HCT116 (cell line): ENCODE measurements at regions not wholly inside any gene's neighbourhood (a gene's known extent, or its start where the extent isn't known, plus 50 kb on each side); places are given as distances from the start of the nearest gene placed in this dataset.

ENCODE experiments used
- ATAC-seq: fragments of 200-7000 bp; cut with Tn5 transposase; 2 replicates; pipeline ENCODE4 v1.9.1; 2020; ENCODE audit warnings: mild to moderate bottlenecking, moderate library complexity
- BruUV-seq: library from RNA; stranded (reverse); fragments of 400-500 nt; replicated peaks from 2 replicates; lab custom pipeline; 2021; lab: Mats Ljungman, UMichigan
- CTCF ChIA-PET: fragments of 300-600 bp; sonication (Branson Sonifier 250); formaldehyde crosslinking; loops from one replicate; lab custom pipeline; 2021; ENCODE audit warnings: antibody characterized with exemption; lab: Charles Lee
- POLR2A ChIA-PET: fragments of 300-600, 350-600 bp; sonication (Branson Sonifier 250); formaldehyde crosslinking; loops from one replicate; lab custom pipeline; 2021; ENCODE audit warnings: antibody characterized with exemption; lab: Charles Lee
- RAD21 ChIA-PET, 2 experiments: fragments of 300-600 bp; sonication (Branson Sonifier 250); formaldehyde crosslinking; loops; one replicate each; lab custom pipeline; 2023; ENCODE audit warnings: low total read pairs in 2 of 2; ENCODE audit not compliant: uncharacterized antibody in 2 of 2, unreplicated experiment in 2 of 2, low non-redundant PET in 1 of 2; lab: Charles Lee
- DNase-seq: peaks from one replicate; pipeline ENCODE4 v3.0.0-alpha.2; 2010; ENCODE audit warnings: low read depth, low spot score
- H2AFZ ChIP-seq: fragments of 200-600 bp; shearing (Covaris generic), sonication (generic); 2 replicates; pipeline ENCODE4 v1.6.1; 2017; ENCODE audit warnings: low read depth, mixed run types, mixed read lengths, antibody characterized with exemption, low read length; ENCODE audit not compliant: poor library complexity, severe bottlenecking
- H3K27ac ChIP-seq: 2 replicates; pipeline ENCODE4 v1.5.1; 2012; ENCODE audit warnings: low read depth, low read length
- H3K27me3 ChIP-seq: fragments of 200-600 bp; sonication (generic); 2 replicates; pipeline ENCODE4 v1.6.1; 2016; ENCODE audit warnings: mixed run types, low read length, mixed read lengths; ENCODE audit not compliant: insufficient read depth
- H3K36me3 ChIP-seq, 2 experiments: fragments of 200-500 bp in 1 of 2; fragments of 200-600 bp in 1 of 2; sonication (Bioruptor generic) in 1 of 2; sonication (generic) in 1 of 2; 2 replicates each; pipeline versions ENCODE4 v1.5.1 to v1.6.1; 2014 to 2016; ENCODE audit warnings: low read length in 2 of 2, inconsistent platforms in 1 of 2, mixed read lengths in 1 of 2, mixed run types in 1 of 2; ENCODE audit not compliant: insufficient read depth in 2 of 2, control insufficient read depth in 1 of 2
- H3K4me1 ChIP-seq, 2 experiments: fragments of 200-600 bp in 1 of 2; sonication (generic) in 1 of 2; 2 replicates each; pipeline versions ENCODE4 v1.5.1 to v1.6.1; 2012 to 2017; ENCODE audit warnings: low read length in 2 of 2, inconsistent platforms in 1 of 2, mild to moderate bottlenecking in 1 of 2, mixed read lengths in 1 of 2, mixed run types in 1 of 2, moderate library complexity in 1 of 2; ENCODE audit not compliant: insufficient read depth in 2 of 2, control insufficient read depth in 1 of 2
- H3K4me2 ChIP-seq: fragments of 200-600 bp; sonication (generic); 2 replicates; pipeline ENCODE4 v1.6.1; 2017; ENCODE audit warnings: mixed run types, low read length, mixed read lengths
- H3K4me3 ChIP-seq, 2 experiments: fragments of 200-600 bp in 1 of 2; sonication (generic) in 1 of 2; replicated peaks in 1 of 2; 2 replicates each; pipeline ENCODE4 v1.5.1; 2011 to 2016; ENCODE audit warnings: low read length in 2 of 2, control low read depth in 1 of 2, low read depth in 1 of 2, mild to moderate bottlenecking in 1 of 2, mixed read lengths in 1 of 2, mixed run types in 1 of 2
- H3K79me2 ChIP-seq: fragments of 200-600 bp; sonication (generic); 2 replicates; pipeline ENCODE4 v1.6.1; 2017; ENCODE audit warnings: mild to moderate bottlenecking, mixed run types, low read length, moderate library complexity, mixed read lengths; ENCODE audit not compliant: insufficient read depth
- H3K9ac ChIP-seq: fragments of 200-600 bp; sonication (generic); 2 replicates; pipeline ENCODE4 v1.6.1; 2016; ENCODE audit warnings: low read length, mixed read lengths
- H3K9me2 ChIP-seq: fragments of 200-600 bp; sonication (generic), shearing (Covaris generic); 2 replicates; pipeline ENCODE4 v1.6.1; 2017; ENCODE audit warnings: mixed run types, mild to moderate bottlenecking, moderate library complexity; ENCODE audit not compliant: insufficient read depth
- H3K9me3 ChIP-seq, 2 experiments: fragments of 200-500 bp in 1 of 2; fragments of 200-600 bp in 1 of 2; sonication (Bioruptor generic) in 1 of 2; sonication (generic) in 1 of 2; 2 replicates each; pipeline ENCODE4 v1.6.1; 2014 to 2017; ENCODE audit warnings: low read length in 2 of 2, mixed read lengths in 2 of 2, inconsistent platforms in 1 of 2, low read depth in 1 of 2, mild to moderate bottlenecking in 1 of 2, mixed run types in 1 of 2, moderate library complexity in 1 of 2; ENCODE audit not compliant: control insufficient read depth in 1 of 2, insufficient read depth in 1 of 2
- H4K20me1 ChIP-seq: fragments of 200-600 bp; sonication (generic), shearing (Covaris generic); 2 replicates; pipeline ENCODE4 v1.6.1; 2017; ENCODE audit warnings: mixed run types, mild to moderate bottlenecking, moderate library complexity; ENCODE audit not compliant: insufficient read depth
- CBX3 ChIP-seq: IDR thresholded peaks from 2 replicates; pipeline ENCODE4 v1.6.1; 2012; ENCODE audit warnings: low read depth
- RAD21 ChIP-seq: IDR thresholded peaks from 2 replicates; pipeline ENCODE4 v1.6.1; 2012; ENCODE audit warnings: low read depth, mild to moderate bottlenecking
- SP1 ChIP-seq: IDR thresholded peaks from 2 replicates; pipeline ENCODE4 v1.6.1; 2012; ENCODE audit warnings: low read depth
- SRF ChIP-seq: IDR thresholded peaks from 2 replicates; pipeline ENCODE4 v1.6.1; 2012; ENCODE audit warnings: low read depth
- YY1 ChIP-seq: IDR thresholded peaks from 2 replicates; pipeline ENCODE4 v1.6.1; 2011; ENCODE audit warnings: low read length, low read depth, moderate library complexity, mild to moderate bottlenecking; ENCODE audit not compliant: insufficient replicate concordance; ENCODE audit errors: extremely low read depth
- ZNF274 ChIP-seq: fragments of 200-500 bp; sonication (Bioruptor generic); IDR thresholded peaks from 2 replicates; pipeline ENCODE4 v1.6.1; 2014; ENCODE audit warnings: mild to moderate bottlenecking, low read depth, low read length, inconsistent platforms
- intact Hi-C: fragments of 100-400 bp; cut with micrococcal nuclease; formaldehyde crosslinking; loops from 2 replicates; pipeline ENCODE4 v1.10.0; 2022
- TF ChIP-seq, protein P1 (sequence below): IDR thresholded peaks from 2 replicates; pipeline ENCODE4 v1.6.1; 2012
- TF ChIP-seq, protein P2 (sequence below), 3 experiments: fragments of 200-600 bp in 1 of 3; sonication (generic) in 1 of 3; IDR thresholded peaks in 2 of 3; conservative IDR thresholded peaks in 1 of 3; 2 replicates each; pipeline ENCODE4 v1.5.1; 2012 to 2017; ENCODE audit warnings: low read depth in 2 of 3, low read length in 2 of 3, antibody characterized with exemption in 1 of 3, borderline replicate concordance in 1 of 3, control low read depth in 1 of 3, mild to moderate bottlenecking in 1 of 3, mixed read lengths in 1 of 3, mixed run types in 1 of 3, moderate library complexity in 1 of 3; ENCODE audit not compliant: insufficient read depth in 1 of 3

DNA sequence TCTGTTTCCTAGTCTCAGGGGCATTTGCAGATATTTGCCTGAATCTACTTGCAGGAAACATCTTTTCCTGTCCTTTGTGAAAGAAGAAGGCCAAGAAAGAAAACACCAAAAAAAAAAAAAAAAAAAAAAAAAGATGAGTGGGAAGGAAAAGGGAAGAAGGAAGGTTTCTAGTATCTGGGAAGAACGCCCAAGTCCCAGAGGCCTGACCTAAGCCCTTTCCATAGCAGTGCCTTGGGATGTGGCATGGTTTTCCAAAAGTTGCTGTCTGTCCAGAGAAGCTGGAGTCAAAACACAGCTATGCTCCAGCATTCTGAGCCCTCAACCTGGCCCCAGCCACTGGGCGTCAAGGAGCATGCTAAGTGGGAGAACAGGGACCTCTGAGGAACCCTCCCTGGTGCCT is 123.5 kb downstream of the INHBB start:
- Histone ChIP-seq H3K4me3 (no peak overlapping the region), H3K27ac (no peak overlapping the region), H3K9ac (no peak overlapping the region)
- TF ChIP-seq YY1 (no peak), SP1 (no peak), SRF (no peak), RAD21 (no peak), CBX3 (no peak), ZNF274 (no peak)
- TF ChIP-seq, protein P1, sequence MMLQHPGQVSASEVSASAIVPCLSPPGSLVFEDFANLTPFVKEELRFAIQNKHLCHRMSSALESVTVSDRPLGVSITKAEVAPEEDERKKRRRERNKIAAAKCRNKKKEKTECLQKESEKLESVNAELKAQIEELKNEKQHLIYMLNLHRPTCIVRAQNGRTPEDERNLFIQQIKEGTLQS: no peak
- TF ChIP-seq, protein P2, sequence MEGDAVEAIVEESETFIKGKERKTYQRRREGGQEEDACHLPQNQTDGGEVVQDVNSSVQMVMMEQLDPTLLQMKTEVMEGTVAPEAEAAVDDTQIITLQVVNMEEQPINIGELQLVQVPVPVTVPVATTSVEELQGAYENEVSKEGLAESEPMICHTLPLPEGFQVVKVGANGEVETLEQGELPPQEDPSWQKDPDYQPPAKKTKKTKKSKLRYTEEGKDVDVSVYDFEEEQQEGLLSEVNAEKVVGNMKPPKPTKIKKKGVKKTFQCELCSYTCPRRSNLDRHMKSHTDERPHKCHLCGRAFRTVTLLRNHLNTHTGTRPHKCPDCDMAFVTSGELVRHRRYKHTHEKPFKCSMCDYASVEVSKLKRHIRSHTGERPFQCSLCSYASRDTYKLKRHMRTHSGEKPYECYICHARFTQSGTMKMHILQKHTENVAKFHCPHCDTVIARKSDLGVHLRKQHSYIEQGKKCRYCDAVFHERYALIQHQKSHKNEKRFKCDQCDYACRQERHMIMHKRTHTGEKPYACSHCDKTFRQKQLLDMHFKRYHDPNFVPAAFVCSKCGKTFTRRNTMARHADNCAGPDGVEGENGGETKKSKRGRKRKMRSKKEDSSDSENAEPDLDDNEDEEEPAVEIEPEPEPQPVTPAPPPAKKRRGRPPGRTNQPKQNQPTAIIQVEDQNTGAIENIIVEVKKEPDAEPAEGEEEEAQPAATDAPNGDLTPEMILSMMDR (IDR thresholded peaks at IDR 0.05 in 2 of 3, conservative IDR thresholded peaks at IDR 0.05 in 1 of 3; ENCODE audit: borderline replicate concordance in 1 of 3, insufficient read depth in 1 of 3, low read depth in 2 of 3, low read length in 2 of 3): no peak
- TF ChIP-seq, all 23 proteins: peak for 0
- Histone ChIP-seq H3K27me3 (no peaks in the 10 kb centered on the region), H3K79me2 (no peaks in the 10 kb centered on the region), H4K20me1 (no peaks in the 10 kb centered on the region), H3K4me2 (no peak overlapping the region), H3K4me1 (no peaks in the 10 kb centered on the region), H3K9me2 (no peaks in the 10 kb centered on the region), H3K9me3 (no peaks in the 10 kb centered on the region), H2AFZ (no peak overlapping the region), H3K36me3 (no peaks in the 10 kb centered on the region)
- POLR2A ChIA-PET: no interaction called here
- ATAC-seq: no peak
- BruUV-seq: no TSS peak
- no peak for DNase-seq
- CTCF ChIA-PET: no interaction called here
- intact Hi-C loops: no loop called here
- RAD21 ChIA-PET: no interaction called here
